A673 (cell line): ENCODE measurements at regions not wholly inside any gene's neighbourhood (a gene's known extent, or its start where the extent isn't known, plus 50 kb on each side); places are given as distances from the start of the nearest gene placed in this dataset.

Experiments
- EZH2 ChIP-seq: fragments of 200-600 bp; sonication (generic); IDR thresholded peaks from 2 replicates; pipeline ENCODE4 v1.6.1; 2017; ENCODE audit warnings: borderline replicate concordance, low read depth, mild to moderate bottlenecking, mixed read lengths, antibody characterized with exemption, low read length; ENCODE audit not compliant: poor library complexity, severe bottlenecking
- TF ChIP-seq, protein P1 (sequence below): fragments of 300-800, 200-600 bp; sonication (generic); conservative IDR thresholded peaks from 2 replicates; pipeline ENCODE4 v1.5.1; 2017; ENCODE audit warnings: low read depth, mild to moderate bottlenecking, antibody characterized with exemption, low read length, moderate library complexity, mixed read lengths

DNA sequence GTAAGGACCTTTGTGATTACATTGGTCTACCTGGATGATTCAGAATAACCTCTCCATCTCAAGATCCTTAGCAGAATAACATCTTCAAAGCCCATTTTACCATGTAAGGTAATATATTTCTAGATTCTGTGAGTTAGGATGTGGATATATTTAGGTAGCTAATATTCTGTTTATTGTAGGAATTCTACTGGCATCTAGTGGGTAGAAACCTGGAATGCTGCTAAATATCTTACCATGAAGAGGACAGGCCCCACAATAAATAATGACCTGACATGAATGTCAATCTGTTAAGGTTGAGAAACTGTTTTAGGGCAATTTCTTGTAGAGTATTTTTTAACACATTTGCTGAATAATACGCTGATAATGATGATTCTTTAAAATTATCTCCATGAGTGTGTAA is 426.8 kb downstream of the MAN2A1 start:
- TF ChIP-seq, protein P1, sequence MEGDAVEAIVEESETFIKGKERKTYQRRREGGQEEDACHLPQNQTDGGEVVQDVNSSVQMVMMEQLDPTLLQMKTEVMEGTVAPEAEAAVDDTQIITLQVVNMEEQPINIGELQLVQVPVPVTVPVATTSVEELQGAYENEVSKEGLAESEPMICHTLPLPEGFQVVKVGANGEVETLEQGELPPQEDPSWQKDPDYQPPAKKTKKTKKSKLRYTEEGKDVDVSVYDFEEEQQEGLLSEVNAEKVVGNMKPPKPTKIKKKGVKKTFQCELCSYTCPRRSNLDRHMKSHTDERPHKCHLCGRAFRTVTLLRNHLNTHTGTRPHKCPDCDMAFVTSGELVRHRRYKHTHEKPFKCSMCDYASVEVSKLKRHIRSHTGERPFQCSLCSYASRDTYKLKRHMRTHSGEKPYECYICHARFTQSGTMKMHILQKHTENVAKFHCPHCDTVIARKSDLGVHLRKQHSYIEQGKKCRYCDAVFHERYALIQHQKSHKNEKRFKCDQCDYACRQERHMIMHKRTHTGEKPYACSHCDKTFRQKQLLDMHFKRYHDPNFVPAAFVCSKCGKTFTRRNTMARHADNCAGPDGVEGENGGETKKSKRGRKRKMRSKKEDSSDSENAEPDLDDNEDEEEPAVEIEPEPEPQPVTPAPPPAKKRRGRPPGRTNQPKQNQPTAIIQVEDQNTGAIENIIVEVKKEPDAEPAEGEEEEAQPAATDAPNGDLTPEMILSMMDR: no peak
- no peak for TF ChIP-seq EZH2
